Right lobe of liver (tissue), 4 donors: ENCODE measurements at regions not wholly inside any gene's neighbourhood (a gene's known extent, or its start where the extent isn't known, plus 50 kb on each side); places are given as distances from the start of the nearest gene placed in this dataset.

Experiments
- POLR2A ChIP-seq: fragments of 450-650 bp; IDR thresholded peaks from one replicate; pipeline ENCODE4 v1.6.1; 2017; ENCODE audit warnings: antibody characterized with exemption, mild to moderate bottlenecking
- TF ChIP-seq, protein P1 (sequence below), 4 donors: fragments of 200-600 bp in 3 of 4; fragments of 450-650 bp in 1 of 4; IDR thresholded peaks; one replicate each; pipeline versions ENCODE4 v1.5.1 to v1.8.0; 2016 to 2022; ENCODE audit warnings: antibody characterized with exemption in 4 of 4, mild to moderate bottlenecking in 2 of 4
- donor health status: DM: no; HTN: no; CAD: no.
- donor health status: DM: no; HTN: no; CAD: no.
- donor health status: DM: no; HTN: yes; CAD: no.

DNA sequence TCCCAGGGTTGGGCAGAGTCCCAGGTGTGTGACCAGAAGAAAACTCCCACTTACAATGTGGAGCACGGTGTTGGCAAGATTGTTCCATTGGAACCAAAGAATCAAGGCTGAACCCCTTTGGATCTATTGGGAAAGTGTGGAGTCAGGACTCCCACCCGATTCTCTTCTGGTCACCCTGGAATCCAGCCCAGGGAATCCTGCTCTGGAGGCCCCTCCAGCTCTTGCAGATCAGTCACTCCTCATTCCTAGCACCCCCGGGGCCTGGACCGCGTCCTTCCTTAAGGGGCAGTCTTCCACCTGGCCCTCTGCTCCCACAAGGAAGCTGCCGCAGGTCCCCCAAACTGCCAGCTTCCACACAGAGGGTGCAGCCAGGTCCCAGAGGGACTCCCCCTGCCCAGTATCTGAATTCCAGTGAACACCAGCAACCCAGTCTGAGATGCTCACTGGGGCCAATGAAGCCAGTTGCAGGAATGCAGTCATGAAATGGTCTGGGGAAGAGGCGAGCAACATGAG lies 170.1 kb downstream of the GADD45G start:
- TF ChIP-seq, protein P1, sequence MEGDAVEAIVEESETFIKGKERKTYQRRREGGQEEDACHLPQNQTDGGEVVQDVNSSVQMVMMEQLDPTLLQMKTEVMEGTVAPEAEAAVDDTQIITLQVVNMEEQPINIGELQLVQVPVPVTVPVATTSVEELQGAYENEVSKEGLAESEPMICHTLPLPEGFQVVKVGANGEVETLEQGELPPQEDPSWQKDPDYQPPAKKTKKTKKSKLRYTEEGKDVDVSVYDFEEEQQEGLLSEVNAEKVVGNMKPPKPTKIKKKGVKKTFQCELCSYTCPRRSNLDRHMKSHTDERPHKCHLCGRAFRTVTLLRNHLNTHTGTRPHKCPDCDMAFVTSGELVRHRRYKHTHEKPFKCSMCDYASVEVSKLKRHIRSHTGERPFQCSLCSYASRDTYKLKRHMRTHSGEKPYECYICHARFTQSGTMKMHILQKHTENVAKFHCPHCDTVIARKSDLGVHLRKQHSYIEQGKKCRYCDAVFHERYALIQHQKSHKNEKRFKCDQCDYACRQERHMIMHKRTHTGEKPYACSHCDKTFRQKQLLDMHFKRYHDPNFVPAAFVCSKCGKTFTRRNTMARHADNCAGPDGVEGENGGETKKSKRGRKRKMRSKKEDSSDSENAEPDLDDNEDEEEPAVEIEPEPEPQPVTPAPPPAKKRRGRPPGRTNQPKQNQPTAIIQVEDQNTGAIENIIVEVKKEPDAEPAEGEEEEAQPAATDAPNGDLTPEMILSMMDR (IDR thresholded peaks at IDR 0.05) = no peak
- TF ChIP-seq POLR2A = no peak
